HL-60 (cell line): ENCODE measurements at regions not wholly inside any gene's neighbourhood (a gene's known extent, or its start where the extent isn't known, plus 50 kb on each side); places are given as distances from the start of the nearest gene placed in this dataset.

Experiments
- CTCF ChIP-seq: IDR thresholded peaks from one replicate; pipeline ENCODE4 v1.5.1; 2011; ENCODE audit warnings: low read length, control low read depth, inconsistent platforms; ENCODE audit not compliant: insufficient read depth
- GABPA ChIP-seq: IDR thresholded peaks from 2 replicates; pipeline ENCODE4 v1.6.1; 2012; ENCODE audit warnings: low read depth
- POLR2AphosphoS5 ChIP-seq: IDR thresholded peaks from 2 replicates; pipeline ENCODE4 v1.6.1; 2012; ENCODE audit warnings: low read depth
- REST ChIP-seq: IDR thresholded peaks from 2 replicates; pipeline ENCODE4 v1.6.1; 2012; ENCODE audit warnings: low read depth; ENCODE audit not compliant: insufficient replicate concordance

GRCh38 chr3:127443581-127444375, 146.8 kb downstream of the TPRA1 start:
- no peak for TF ChIP-seq CTCF
- no peak for TF ChIP-seq GABPA
- no peak for TF ChIP-seq POLR2AphosphoS5
- no peak for TF ChIP-seq REST
